ENCODE measurements at regions not wholly inside any gene's neighbourhood (a gene's known extent, or its start where the extent isn't known, plus 50 kb on each side); places are given as distances from the start of the nearest gene placed in this dataset. TPM values are rescaled to one million over a fixed set of nuclear protein-coding genes. Genes with fewer than 3 reads are reported as not detected.

GRCh38 chr2:23323198-23323916 lies 61.6 kb upstream of the KLHL29 start:
- H3K4me3 ChIP-seq (ENCODE audit: low read length in 3 of 3): peak overlapping the region in 1 of 3 donors; percentile 31
- peaks cover 6 to 12% (median 10%) of the 10 kb centered on the region in 3 donors for H3K4me1 ChIP-seq (ENCODE audit: control insufficient read depth in 3 of 3, insufficient read depth in 3 of 3, low read length in 3 of 3)
- peaks cover 0 to 3% (median 0%) of the 10 kb centered on the region in 3 donors for H3K9me3 ChIP-seq (ENCODE audit: control insufficient read depth in 3 of 3, low read length in 3 of 3)
- H3K27me3 ChIP-seq (ENCODE audit: control insufficient read depth in 3 of 3, insufficient read depth in 3 of 3, low read length in 3 of 3): peaks cover 7 to 21% (median 16%) of the 10 kb centered on the region in 3 donors
- H3K9ac ChIP-seq (ENCODE audit: low read depth in 1 of 3, low read length in 3 of 3): peak overlapping the region in 1 of 3 donors; percentile 40
- H3K27ac ChIP-seq (ENCODE audit: low read depth, low read length): no peak overlapping the region
- no peaks in the 10 kb centered on the region for H3K36me3 ChIP-seq (ENCODE audit: control insufficient read depth in 3 of 3, insufficient read depth in 3 of 3, low read length in 3 of 3)

DNA sequence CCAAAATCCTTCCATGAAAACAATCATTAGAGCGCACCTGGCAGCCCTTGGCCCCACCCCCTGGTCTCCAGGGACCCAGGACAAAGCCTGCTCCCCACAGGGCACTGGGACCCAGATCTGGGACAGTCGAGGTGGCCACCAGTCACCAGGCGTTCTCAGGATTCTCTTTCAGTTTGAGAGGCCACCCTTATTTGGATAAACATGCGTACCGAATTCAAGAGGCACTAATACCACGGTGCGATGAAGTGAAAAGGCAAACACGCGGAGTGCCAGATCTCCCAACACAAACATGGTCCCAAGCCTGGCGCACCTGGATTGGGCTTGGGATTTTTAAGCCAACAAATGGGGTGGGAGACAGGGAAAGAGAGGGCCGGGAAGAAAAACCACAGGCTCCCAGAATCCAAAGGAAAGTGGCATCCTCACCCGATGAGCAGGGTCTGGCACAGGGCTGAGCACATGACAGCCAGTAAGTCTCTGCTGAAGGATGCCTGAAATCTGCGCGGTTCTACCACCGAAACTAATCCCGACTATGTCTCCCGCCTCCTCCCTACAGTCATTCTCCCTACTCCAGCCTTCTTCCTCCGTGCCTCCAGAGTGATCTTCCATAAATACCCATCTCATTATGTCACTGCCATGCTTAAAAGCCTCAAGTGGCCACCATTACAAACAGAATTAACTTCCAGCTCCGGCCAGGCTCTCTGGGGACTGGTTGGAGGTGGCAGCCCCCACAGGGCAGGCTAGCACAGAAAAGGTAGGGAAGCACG lies 60.9 kb upstream of the KLHL29 start:
- Histone ChIP-seq H3K9ac (ENCODE audit: low read depth in 1 of 3, low read length in 3 of 3) (no peak overlapping the region), H3K4me1 (ENCODE audit: control insufficient read depth in 3 of 3, insufficient read depth in 3 of 3, low read length in 3 of 3) (peaks cover 6 to 12% (median 10%) of the 10 kb centered on the region in 3 donors), H3K27me3 (ENCODE audit: control insufficient read depth in 3 of 3, insufficient read depth in 3 of 3, low read length in 3 of 3) (peaks cover 7 to 21% (median 16%) of the 10 kb centered on the region in 3 donors), H3K4me3 (ENCODE audit: low read length in 3 of 3) (no peak overlapping the region), H3K9me3 (ENCODE audit: control insufficient read depth in 3 of 3, low read length in 3 of 3) (peaks cover 0 to 3% (median 0%) of the 10 kb centered on the region in 3 donors), H3K36me3 (ENCODE audit: control insufficient read depth in 3 of 3, insufficient read depth in 3 of 3, low read length in 3 of 3) (no peaks in the 10 kb centered on the region), H3K27ac (ENCODE audit: low read depth, low read length) (no peak overlapping the region)

DNA sequence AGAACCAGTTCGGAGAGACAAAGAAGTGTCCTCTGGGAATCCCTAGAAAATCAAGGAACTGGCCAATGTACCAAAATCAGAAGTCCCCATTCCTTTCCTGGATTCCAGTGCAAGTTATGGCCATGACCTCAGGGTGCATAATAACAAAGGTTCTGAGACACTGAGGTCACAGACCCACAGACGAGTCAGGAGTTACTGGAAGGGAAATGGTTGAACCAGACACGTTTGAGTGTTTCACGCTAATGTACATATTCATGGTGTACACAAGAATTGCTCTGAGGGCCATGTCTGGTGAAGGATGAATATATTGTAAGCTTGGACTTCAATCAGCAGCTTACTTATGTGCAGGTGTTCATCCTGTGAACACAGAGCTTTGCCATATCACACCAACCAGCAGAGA lies 58.6 kb upstream of the KLHL29 start:
- Histone ChIP-seq H3K4me1 (ENCODE audit: control insufficient read depth in 3 of 3, insufficient read depth in 3 of 3, low read length in 3 of 3) (peaks cover 6 to 12% (median 10%) of the 10 kb centered on the region in 3 donors), H3K27me3 (ENCODE audit: control insufficient read depth in 3 of 3, insufficient read depth in 3 of 3, low read length in 3 of 3) (peaks cover 6 to 28% (median 15%) of the 10 kb centered on the region in 3 donors), H3K27ac (ENCODE audit: low read depth, low read length) (no peak overlapping the region), H3K9me3 (ENCODE audit: control insufficient read depth in 3 of 3, low read length in 3 of 3) (peaks cover 0 to 3% (median 0%) of the 10 kb centered on the region in 3 donors), H3K9ac (ENCODE audit: low read depth in 1 of 3, low read length in 3 of 3) (no peak overlapping the region), H3K36me3 (ENCODE audit: control insufficient read depth in 3 of 3, insufficient read depth in 3 of 3, low read length in 3 of 3) (no peaks in the 10 kb centered on the region), H3K4me3 (ENCODE audit: low read length in 3 of 3) (no peak overlapping the region)

DNA sequence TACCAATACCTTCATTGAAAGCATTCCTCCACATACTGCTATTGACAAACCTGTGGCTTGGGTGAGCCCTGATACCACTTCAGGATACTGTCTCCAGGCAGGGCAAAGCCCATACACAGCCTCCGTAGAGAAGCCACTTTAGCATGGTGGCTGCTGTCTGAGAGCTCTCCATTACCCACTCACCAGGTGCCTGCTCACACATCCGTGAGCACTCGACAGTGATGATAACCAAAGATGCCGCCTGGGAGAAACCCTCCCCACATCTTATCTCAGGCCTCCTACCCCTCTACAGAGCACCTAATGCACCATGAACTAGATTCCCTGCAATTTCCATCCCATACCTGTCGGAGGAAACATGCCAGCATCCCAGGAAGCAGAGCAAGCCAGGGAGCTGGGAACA lies 57.6 kb upstream of the KLHL29 start:
- Histone ChIP-seq H3K4me1 (ENCODE audit: control insufficient read depth in 3 of 3, insufficient read depth in 3 of 3, low read length in 3 of 3) (peaks cover 6 to 12% (median 10%) of the 10 kb centered on the region in 3 donors), H3K27me3 (ENCODE audit: control insufficient read depth in 3 of 3, insufficient read depth in 3 of 3, low read length in 3 of 3) (peaks cover 14 to 38% (median 16%) of the 10 kb centered on the region in 3 donors), H3K36me3 (ENCODE audit: control insufficient read depth in 3 of 3, insufficient read depth in 3 of 3, low read length in 3 of 3) (no peaks in the 10 kb centered on the region), H3K9ac (ENCODE audit: low read depth in 1 of 3, low read length in 3 of 3) (no peak overlapping the region), H3K9me3 (ENCODE audit: control insufficient read depth in 3 of 3, low read length in 3 of 3) (no peaks in the 10 kb centered on the region), H3K4me3 (ENCODE audit: low read length in 3 of 3) (no peak overlapping the region), H3K27ac (ENCODE audit: low read depth, low read length) (no peak overlapping the region)

DNA sequence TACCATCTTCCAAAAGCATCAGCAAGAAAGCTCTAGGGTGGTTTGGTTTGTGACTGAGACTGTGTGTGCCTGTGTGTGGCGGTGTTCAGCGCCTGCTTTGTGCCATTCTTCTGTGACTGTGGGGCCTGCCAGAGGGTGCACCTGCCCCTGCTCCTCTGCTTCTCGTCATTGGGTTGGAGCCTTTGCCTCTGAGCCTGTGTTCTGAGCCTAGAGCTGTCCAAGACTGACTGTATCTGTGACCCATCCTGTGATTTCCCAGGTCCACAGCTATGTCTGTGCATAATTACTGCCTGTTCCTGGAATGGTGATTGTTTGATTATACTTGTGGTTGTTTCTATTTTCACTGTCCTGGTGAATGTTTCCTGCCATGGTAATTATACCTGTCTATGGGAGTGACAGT lies 57.1 kb upstream of the KLHL29 start:
- Histone ChIP-seq H3K9me3 (ENCODE audit: control insufficient read depth in 3 of 3, low read length in 3 of 3) (no peaks in the 10 kb centered on the region), H3K27ac (ENCODE audit: low read depth, low read length) (no peak overlapping the region), H3K27me3 (ENCODE audit: control insufficient read depth in 3 of 3, insufficient read depth in 3 of 3, low read length in 3 of 3) (peaks cover 19 to 38% (median 19%) of the 10 kb centered on the region in 3 donors), H3K9ac (ENCODE audit: low read depth in 1 of 3, low read length in 3 of 3) (no peak overlapping the region), H3K4me1 (ENCODE audit: control insufficient read depth in 3 of 3, insufficient read depth in 3 of 3, low read length in 3 of 3) (peaks cover 4 to 9% (median 7%) of the 10 kb centered on the region in 3 donors), H3K4me3 (ENCODE audit: low read length in 3 of 3) (no peak overlapping the region), H3K36me3 (ENCODE audit: control insufficient read depth in 3 of 3, insufficient read depth in 3 of 3, low read length in 3 of 3) (no peaks in the 10 kb centered on the region)

GRCh38 chr2:23330214-23330613 lies 54.8 kb upstream of the KLHL29 start:
- no peaks in the 10 kb centered on the region for H3K36me3 ChIP-seq (ENCODE audit: control insufficient read depth in 3 of 3, insufficient read depth in 3 of 3, low read length in 3 of 3)
- H3K4me1 ChIP-seq (ENCODE audit: control insufficient read depth in 3 of 3, insufficient read depth in 3 of 3, low read length in 3 of 3): no peaks in the 10 kb centered on the region
- H3K9ac ChIP-seq (ENCODE audit: low read depth in 1 of 3, low read length in 3 of 3): no peak overlapping the region
- H3K27me3 ChIP-seq (ENCODE audit: control insufficient read depth in 3 of 3, insufficient read depth in 3 of 3, low read length in 3 of 3): peaks cover 13 to 20% (median 17%) of the 10 kb centered on the region in 3 donors
- no peak overlapping the region for H3K4me3 ChIP-seq (ENCODE audit: low read length in 3 of 3)
- no peak overlapping the region for H3K27ac ChIP-seq (ENCODE audit: low read depth, low read length)
- no peaks in the 10 kb centered on the region for H3K9me3 ChIP-seq (ENCODE audit: control insufficient read depth in 3 of 3, low read length in 3 of 3)

Small RNAs in the stretch of these regions (small RNA-seq; reads per million reads assigned to genes)
- gene AC099799.1 (not detected), gene RN7SL117P (not detected), gene RNA5SP87 (0.12 reads per million)
